K562 (cell line): ENCODE measurements at regions not wholly inside any gene's neighbourhood (a gene's known extent, or its start where the extent isn't known, plus 50 kb on each side); places are given as distances from the start of the nearest gene placed in this dataset.

Experiments used
- ATAC-seq: fragments of 200-7000 bp; cut with Tn5 transposase; 3 replicates; pipeline ENCODE4 v1.9.1; 2020; ENCODE audit warnings: moderate library complexity
- BruUV-seq: library from RNA; stranded (reverse); fragments of 400-500 nt; replicated peaks from 2 replicates; lab custom pipeline; 2021; lab: Mats Ljungman, UMichigan
- CTCF ChIA-PET: fragments of 300-600 bp; formaldehyde crosslinking; extraction: SDS; loops from one replicate; lab custom pipeline; 2021; ENCODE audit warnings: low intra/inter-chr PET ratio; lab: Yijun Ruan, JAX
- POLR2A ChIA-PET: fragments of 300-600, 350-650 bp; sonication (Branson Sonifier 250); formaldehyde crosslinking; extraction: SDS; loops from one replicate; lab custom pipeline; 2021; ENCODE audit warnings: antibody characterized with exemption, inconsistent platforms; lab: Yijun Ruan, JAX
- DNase-seq, 4 experiments: peaks; one replicate each; pipeline versions ENCODE4 v3.0.0 to v3.0.0-alpha.2; 2011 to 2018; ENCODE audit warnings: low spot score in 3 of 4, mixed read lengths in 3 of 4; ENCODE audit errors: extremely low read depth in 1 of 4
- FAIRE-seq: peaks from 2 replicates; lab custom pipeline; 2011; peaks lifted over from hg19 to GRCh38; lab: Jason Lieb, UNC
- H2AFZ ChIP-seq: 2 replicates; pipeline ENCODE4 v1.6.0; 2011; ENCODE audit warnings: low read depth, low read length, control low read depth, inconsistent platforms
- H3K27ac ChIP-seq: fragments of 200-600 bp; 3 replicates; pipeline ENCODE4 v1.8.0; 2011; ENCODE audit warnings: low read depth, mild to moderate bottlenecking, control low read depth, inconsistent platforms, low read length, moderate library complexity, mixed read lengths; ENCODE audit errors: extremely low read depth
- H3K27me3 ChIP-seq, 2 experiments: fragments of 300-600 bp in 1 of 2; 2 replicates in 1 of 2; 3 replicates in 1 of 2; pipeline versions ENCODE4 v1.6.0 to v1.8.0; 2011; ENCODE audit warnings: inconsistent platforms in 2 of 2, low read length in 2 of 2, mild to moderate bottlenecking in 1 of 2, mixed read lengths in 1 of 2, moderate library complexity in 1 of 2; ENCODE audit not compliant: control insufficient read depth in 2 of 2, insufficient read depth in 2 of 2
- H3K36me3 ChIP-seq: fragments of 300-600 bp; 3 replicates; pipeline ENCODE4 v1.8.0; 2011; ENCODE audit warnings: mild to moderate bottlenecking, low read length, inconsistent platforms; ENCODE audit not compliant: control insufficient read depth, insufficient read depth
- H3K4me1 ChIP-seq, 2 experiments: fragments of 200-600 bp in 1 of 2; replicated peaks in 1 of 2; 2 replicates in 1 of 2; 3 replicates in 1 of 2; pipeline versions ENCODE4 v1.5.1 to v1.8.0; 2011; ENCODE audit warnings: inconsistent platforms in 2 of 2, low read length in 2 of 2, mild to moderate bottlenecking in 1 of 2, mixed read lengths in 1 of 2, moderate library complexity in 1 of 2; ENCODE audit not compliant: control insufficient read depth in 2 of 2, insufficient read depth in 2 of 2
- H3K4me2 ChIP-seq: 2 replicates; pipeline ENCODE4 v1.6.1; 2011; ENCODE audit warnings: low read length, control low read depth, inconsistent platforms, mixed read lengths; ENCODE audit not compliant: insufficient read depth
- H3K4me3 ChIP-seq: fragments of 200-600 bp; sonication (generic), shearing (Covaris generic); 2 replicates; pipeline ENCODE4 v1.5.1; 2016; ENCODE audit warnings: control low read depth, inconsistent platforms
- H3K79me2 ChIP-seq: fragments of 200-600 bp; 3 replicates; pipeline ENCODE4 v1.8.0; 2011; ENCODE audit warnings: low read length, inconsistent platforms; ENCODE audit not compliant: control insufficient read depth, insufficient read depth
- H3K9ac ChIP-seq, 2 experiments: 2 replicates each; pipeline versions ENCODE4 v1.6.0 to v1.6.1; 2011; ENCODE audit warnings: low read depth in 2 of 2, low read length in 2 of 2, control low read depth in 1 of 2, inconsistent platforms in 1 of 2, mild to moderate bottlenecking in 1 of 2, mixed read lengths in 1 of 2; ENCODE audit not compliant: insufficient read depth in 1 of 2
- H3K9me1 ChIP-seq: one replicate; pipeline ENCODE4 v1.6.0; 2011; ENCODE audit warnings: inconsistent platforms, mild to moderate bottlenecking, low read length, moderate library complexity; ENCODE audit not compliant: control insufficient read depth, insufficient read depth
- H3K9me3 ChIP-seq: replicated peaks from 2 replicates; pipeline ENCODE4 v1.5.1; 2011; ENCODE audit warnings: low read depth, low read length, inconsistent platforms; ENCODE audit not compliant: control insufficient read depth, insufficient read depth
- H4K20me1 ChIP-seq: replicated peaks from 2 replicates; pipeline ENCODE4 v1.6.1; 2011; ENCODE audit warnings: low read length, inconsistent platforms, mixed read lengths; ENCODE audit not compliant: control insufficient read depth, insufficient read depth
- CREB3 ChIP-seq: fragments of 450-650 bp; conservative IDR thresholded peaks from 2 replicates; pipeline ENCODE4 v1.6.1; 2016; ENCODE audit warnings: missing genetic modification characterization, low read depth, mild to moderate bottlenecking, missing compliant biosample characterization, moderate library complexity
- MCM3 ChIP-seq: fragments of 450-650 bp; IDR thresholded peaks from 2 replicates; pipeline ENCODE4 v1.6.1; 2016
- NFYB ChIP-seq: IDR thresholded peaks from 2 replicates; pipeline ENCODE4 v1.6.1; 2011; ENCODE audit warnings: mild to moderate bottlenecking, moderate library complexity; ENCODE audit not compliant: insufficient read length; ENCODE audit errors: extremely low read depth
- THRAP3 ChIP-seq: fragments of 450-650 bp; IDR thresholded peaks from 2 replicates; pipeline ENCODE4 v1.6.1; 2016; ENCODE audit warnings: mild to moderate bottlenecking, inconsistent platforms, borderline replicate concordance
- WGBS: fragments of 100-300 bp; shearing (Covaris generic); methylation state at CpG from one replicate; pipeline ENCODE4 v1.1.6; 2016; ENCODE audit warnings: low coverage, mixed read lengths; ENCODE audit not compliant: insufficient coverage; ENCODE audit errors: missing lambda C conversion rate; 5-methylcytosine and 5-hydroxymethylcytosine counted together
- in situ Hi-C: fragments of 300-500 bp; cut with MboI; formaldehyde crosslinking; loops from 4 replicates; pipeline ENCODE4 v1.15.0; 2018; ENCODE audit warnings: inconsistent platforms, mixed read lengths
- intact Hi-C: fragments of 100-400 bp; cut with micrococcal nuclease; formaldehyde crosslinking; loops from 2 replicates; pipeline ENCODE4 v1.14.2; 2022
- TF ChIP-seq, protein P1 (sequence below): sonication (generic); formaldehyde crosslinking; IDR thresholded peaks from 2 replicates; pipeline ENCODE4 v1.8.1; 2023; ENCODE audit warnings: mild to moderate bottlenecking, missing genetic modification reagents

DNA sequence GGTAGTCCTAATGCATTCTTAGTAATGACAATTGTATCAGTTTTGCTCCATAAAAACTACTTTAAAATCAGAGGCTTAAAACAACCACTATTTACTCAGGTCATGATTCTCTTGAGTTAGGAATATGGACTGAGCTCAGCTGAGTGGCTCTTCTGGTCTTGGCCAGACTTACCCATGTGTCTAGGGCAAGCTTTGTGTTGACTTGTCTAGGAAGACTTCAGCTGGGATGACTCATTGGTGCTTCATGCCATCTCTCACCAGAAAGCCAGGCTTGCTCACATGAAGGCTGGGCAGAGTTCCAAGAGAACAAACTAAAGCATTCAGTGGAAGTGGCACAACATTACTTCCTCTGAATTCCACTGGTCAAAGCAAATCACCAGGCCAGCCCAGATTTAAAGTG, 155.3 kb downstream of the DHX35 start (continued):
- TF ChIP-seq, protein P1, sequence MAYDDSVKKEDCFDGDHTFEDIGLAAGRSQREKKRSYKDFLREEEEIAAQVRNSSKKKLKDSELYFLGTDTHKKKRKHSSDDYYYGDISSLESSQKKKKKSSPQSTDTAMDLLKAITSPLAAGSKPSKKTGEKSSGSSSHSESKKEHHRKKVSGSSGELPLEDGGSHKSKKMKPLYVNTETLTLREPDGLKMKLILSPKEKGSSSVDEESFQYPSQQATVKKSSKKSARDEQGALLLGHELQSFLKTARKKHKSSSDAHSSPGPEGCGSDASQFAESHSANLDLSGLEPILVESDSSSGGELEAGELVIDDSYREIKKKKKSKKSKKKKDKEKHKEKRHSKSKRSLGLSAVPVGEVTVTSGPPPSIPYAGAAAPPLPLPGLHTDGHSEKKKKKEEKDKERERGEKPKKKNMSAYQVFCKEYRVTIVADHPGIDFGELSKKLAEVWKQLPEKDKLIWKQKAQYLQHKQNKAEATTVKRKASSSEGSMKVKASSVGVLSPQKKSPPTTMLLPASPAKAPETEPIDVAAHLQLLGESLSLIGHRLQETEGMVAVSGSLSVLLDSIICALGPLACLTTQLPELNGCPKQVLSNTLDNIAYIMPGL (CRISPR knock-in tag), result no peak
- TF ChIP-seq MCM3, result no peak

DNA sequence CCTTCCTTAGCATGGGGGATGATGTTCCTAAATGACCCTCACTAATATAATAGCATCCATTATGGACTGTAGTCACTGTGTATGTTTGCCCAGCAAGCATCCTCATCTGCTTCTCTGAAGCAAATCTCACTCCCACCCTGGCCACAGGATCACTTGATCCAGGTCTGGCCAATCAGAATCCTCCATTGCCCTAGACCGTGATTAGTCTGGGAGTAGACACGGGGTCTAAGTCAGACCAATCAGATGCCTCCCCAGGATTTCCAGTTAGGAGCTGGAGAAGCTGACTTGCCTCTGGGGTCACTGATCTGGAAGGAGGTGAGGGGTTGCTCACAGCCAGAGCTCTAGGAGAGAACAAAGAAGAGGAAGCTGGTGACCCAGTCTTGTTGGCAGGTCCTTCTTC, 153.9 kb downstream of the DHX35 start:
- Histone ChIP-seq H3K4me2 (no peak overlapping the region), H3K9ac (no peak overlapping the region), H4K20me1 (no peaks in the 10 kb centered on the region; the same call in 1 of the 2 replicates), H3K79me2 (no peaks in the 10 kb centered on the region), H3K27me3 (peaks cover 0 to 3% of the 10 kb centered on the region in 2 experiments; a peak in 1 of 5 replicates), H3K4me3 (no peak overlapping the region), H3K4me1 (no peaks in the 10 kb centered on the region), H3K9me1 (no peaks in the 10 kb centered on the region), H3K36me3 (no peaks in the 10 kb centered on the region), H3K27ac (no peak overlapping the region), H3K9me3 (no peaks in the 10 kb centered on the region), H2AFZ (no peak overlapping the region)
- no peak for FAIRE-seq
- TF ChIP-seq THRAP3 (no peak), CREB3 (tag) (no peak), NFYB (peak; percentile 30)
- POLR2A ChIA-PET, result interaction anchor here (0.7 to 1.1 kb wide), 2 partner anchors 8 to 16 kb away, joined by 3 read pairs; no protein-coding TSS in a partner anchor
- intact Hi-C loops, result no loop called here
- CTCF ChIA-PET, result no interaction called here
- BruUV-seq, result no TSS peak
- ATAC-seq, result peak; percentile 76
- peak; percentile 14 to 66 (median 50) for DNase-seq
- WGBS, result 0% methylated on average over 2 of the region's 2 CpGs
- in situ Hi-C loops, result no loop called here
